ENCODE measurements at regions not wholly inside any gene's neighbourhood (a gene's known extent, or its start where the extent isn't known, plus 50 kb on each side); places are given as distances from the start of the nearest gene placed in this dataset.

DNA sequence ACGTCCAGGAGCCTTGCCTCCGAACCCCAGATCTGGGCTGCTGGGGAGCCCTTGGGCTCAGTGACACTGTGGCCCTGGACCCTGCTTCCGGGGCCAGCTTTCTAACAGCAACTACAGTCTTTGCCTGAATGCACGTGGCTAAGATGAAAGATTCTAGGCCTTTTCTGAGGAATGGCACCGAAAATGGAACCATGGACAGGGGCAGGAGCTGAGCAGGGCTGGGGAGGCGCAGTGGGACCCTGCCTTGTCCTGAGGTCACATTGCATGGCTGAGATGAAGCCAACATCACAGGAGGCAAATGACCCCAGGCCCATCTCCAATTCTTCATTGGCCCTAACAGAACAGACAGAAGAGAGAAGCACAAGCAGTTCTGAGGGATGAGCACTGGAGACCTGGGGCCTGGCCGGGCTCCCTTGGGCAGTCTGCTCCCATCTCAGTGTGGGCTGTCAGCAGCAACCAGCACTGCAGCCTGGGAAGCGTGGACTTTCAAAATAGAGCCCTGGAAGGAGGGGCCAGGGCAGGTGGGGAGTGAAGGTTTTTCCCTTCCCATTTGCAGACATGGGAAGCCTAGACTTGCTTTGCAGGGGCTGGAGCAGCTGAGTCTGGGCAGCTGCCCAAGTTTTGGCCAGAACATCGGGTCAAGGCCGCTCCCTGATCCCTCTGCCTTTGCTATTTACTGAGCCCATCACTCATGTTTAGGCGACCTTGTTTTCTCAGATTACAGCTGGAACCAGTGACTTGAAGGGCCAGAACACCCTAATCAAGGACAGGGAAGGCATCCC is 114.4 kb upstream of the TCERG1L start:
- TF ChIP-seq CTCF (IDR thresholded peaks at IDR 0.05; ENCODE audit: insufficient read depth, low read length, poor library complexity, severe bottlenecking): no peak
- Histone ChIP-seq H3K4me3 (replicated peaks; ENCODE audit: low read depth, low read length) (no peak overlapping the region), H3K27me3 (replicated peaks; ENCODE audit: control insufficient read depth, insufficient read depth, low read length) (no peaks in the 10 kb centered on the region), H3K36me3 (ENCODE audit: control insufficient read depth, insufficient read depth, low read length) (no peaks in the 10 kb centered on the region)
- no peak for DNase-seq (ENCODE audit: extremely low read depth, insufficient read length)

DNA sequence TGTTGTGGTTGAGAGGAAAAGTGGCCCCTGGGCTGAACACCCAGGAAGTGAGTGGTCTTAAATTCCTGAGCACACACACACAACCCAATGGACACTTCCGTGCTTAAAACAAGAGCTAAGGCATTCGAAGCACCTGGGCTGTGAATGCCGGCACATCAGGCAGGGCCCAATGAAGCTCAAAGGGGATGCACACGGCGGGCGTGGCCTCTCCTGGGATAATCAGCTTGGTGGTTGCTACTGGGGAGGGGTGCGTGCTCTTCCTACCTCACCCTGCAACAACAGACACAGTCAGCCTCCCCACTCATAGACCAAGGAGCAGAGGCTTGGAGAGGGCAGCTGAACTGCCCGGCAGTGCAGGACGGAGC is 115.0 kb upstream of the TCERG1L start:
- no peaks in the 10 kb centered on the region for H3K27me3 ChIP-seq (replicated peaks; ENCODE audit: control insufficient read depth, insufficient read depth, low read length)
- H3K36me3 ChIP-seq (ENCODE audit: control insufficient read depth, insufficient read depth, low read length): no peaks in the 10 kb centered on the region
- no peak for TF ChIP-seq CTCF (IDR thresholded peaks at IDR 0.05; ENCODE audit: insufficient read depth, low read length, poor library complexity, severe bottlenecking)
- H3K4me3 ChIP-seq (replicated peaks; ENCODE audit: low read depth, low read length): no peak overlapping the region
- DNase-seq (ENCODE audit: extremely low read depth, insufficient read length): no peak

DNA sequence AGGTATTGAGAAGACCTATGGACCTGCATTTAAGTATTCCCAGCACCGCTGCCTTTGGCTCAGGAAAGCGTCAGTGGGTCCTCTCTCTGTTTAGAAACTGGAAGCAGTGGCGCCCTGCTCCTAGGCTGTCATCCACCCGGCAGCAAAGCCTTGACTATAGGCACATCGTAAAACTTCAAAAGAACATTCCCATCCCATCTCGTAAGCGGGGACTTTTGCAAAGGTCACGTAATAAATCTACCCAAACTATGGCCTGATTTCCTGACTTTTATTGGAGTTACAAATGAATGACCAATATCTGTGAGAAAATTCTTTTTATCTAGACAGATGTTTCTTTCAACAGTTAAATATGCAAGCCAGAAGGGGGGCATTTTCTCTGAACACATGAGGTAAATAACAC is 115.8 kb upstream of the TCERG1L start:
- H3K36me3 ChIP-seq (ENCODE audit: control insufficient read depth, insufficient read depth, low read length): no peaks in the 10 kb centered on the region
- no peaks in the 10 kb centered on the region for H3K27me3 ChIP-seq (replicated peaks; ENCODE audit: control insufficient read depth, insufficient read depth, low read length)
- no peak overlapping the region for H3K4me3 ChIP-seq (replicated peaks; ENCODE audit: low read depth, low read length)
- no peak for DNase-seq (ENCODE audit: extremely low read depth, insufficient read length)
- no peak for TF ChIP-seq CTCF (IDR thresholded peaks at IDR 0.05; ENCODE audit: insufficient read depth, low read length, poor library complexity, severe bottlenecking)

DNA sequence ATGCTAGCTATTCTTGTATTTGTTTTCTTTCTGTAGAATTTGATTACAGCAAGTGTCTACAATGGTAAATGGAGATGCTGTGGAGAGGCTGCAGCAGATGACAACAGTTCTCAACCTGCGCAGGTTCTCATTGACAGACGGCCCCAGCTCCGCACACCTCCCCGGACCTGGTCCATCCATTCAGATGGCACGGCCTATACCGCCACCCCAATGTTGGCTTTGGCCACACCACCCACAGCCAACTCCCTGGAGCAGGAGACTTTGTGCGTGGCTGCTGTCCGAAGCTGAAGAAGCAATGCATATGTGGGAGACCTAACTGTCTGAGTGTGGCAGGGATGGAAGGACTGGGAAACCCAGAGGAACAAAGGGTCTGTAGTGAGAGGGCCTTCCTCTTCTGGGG is 116.4 kb upstream of the TCERG1L start:
- Histone ChIP-seq H3K27me3 (replicated peaks; ENCODE audit: control insufficient read depth, insufficient read depth, low read length) (no peaks in the 10 kb centered on the region), H3K4me3 (replicated peaks; ENCODE audit: low read depth, low read length) (no peak overlapping the region), H3K36me3 (ENCODE audit: control insufficient read depth, insufficient read depth, low read length) (no peaks in the 10 kb centered on the region)
- no peak for TF ChIP-seq CTCF (IDR thresholded peaks at IDR 0.05; ENCODE audit: insufficient read depth, low read length, poor library complexity, severe bottlenecking)
- no peak for DNase-seq (ENCODE audit: extremely low read depth, insufficient read length)

DNA sequence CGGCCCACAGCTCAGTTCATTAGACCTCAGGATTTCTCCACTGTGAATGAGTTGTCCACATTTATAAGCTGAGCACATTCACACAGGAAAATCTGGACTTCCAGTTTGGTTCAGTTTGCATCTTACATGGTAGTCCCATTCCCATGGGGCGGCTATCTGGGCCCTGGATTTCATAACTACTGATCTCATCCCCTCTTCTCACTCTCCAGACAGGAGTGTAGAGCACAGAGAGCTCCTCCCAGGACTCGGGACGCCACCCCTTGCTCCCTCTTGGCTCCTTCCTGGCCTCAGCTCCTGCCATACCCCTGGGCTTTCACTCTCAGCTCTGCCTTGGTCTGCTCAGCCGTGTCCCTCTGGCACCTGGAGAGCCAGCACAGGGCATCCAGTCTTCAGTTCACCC is 117.6 kb upstream of the TCERG1L start:
- DNase-seq (ENCODE audit: extremely low read depth, insufficient read length): no peak
- TF ChIP-seq CTCF (IDR thresholded peaks at IDR 0.05; ENCODE audit: insufficient read depth, low read length, poor library complexity, severe bottlenecking): no peak
- Histone ChIP-seq H3K36me3 (ENCODE audit: control insufficient read depth, insufficient read depth, low read length) (no peaks in the 10 kb centered on the region), H3K27me3 (replicated peaks; ENCODE audit: control insufficient read depth, insufficient read depth, low read length) (no peaks in the 10 kb centered on the region), H3K4me3 (replicated peaks; ENCODE audit: low read depth, low read length) (no peak overlapping the region)

- Histone ChIP-seq H3K4me3 (replicated peaks; ENCODE audit: low read depth, low read length) (no peak overlapping the region), H3K27me3 (replicated peaks; ENCODE audit: control insufficient read depth, insufficient read depth, low read length) (no peaks in the 10 kb centered on the region), H3K36me3 (ENCODE audit: control insufficient read depth, insufficient read depth, low read length) (no peaks in the 10 kb centered on the region)
- TF ChIP-seq CTCF (IDR thresholded peaks at IDR 0.05; ENCODE audit: insufficient read depth, low read length, poor library complexity, severe bottlenecking): no peak
- no peak for DNase-seq (ENCODE audit: extremely low read depth, insufficient read length)
These were observed 118.4 kb upstream of the TCERG1L start for GRCh38 chr10:131429942-131430341.

Measured in GM06990 (cell line).